Naive thymus-derived CD4-positive, alpha-beta T cell (primary cell): ENCODE measurements at regions not wholly inside any gene's neighbourhood (a gene's known extent, or its start where the extent isn't known, plus 50 kb on each side); places are given as distances from the start of the nearest gene placed in this dataset.
"Not testable (repeated sequence)": the region's sequence is repeated elsewhere in the genome, so short reads cannot be mapped to it uniquely, and the experiment has no call there.

ENCODE experiments used
- ATAC-seq: fragments of 150-1000 bp; cut with Tn5 transposase; 2 replicates; pipeline ENCODE4 v1.10.0; 2021; ENCODE audit warnings: mild to moderate bottlenecking, moderate library complexity
- CTCF ChIA-PET: fragments of 350-600 bp; sonication (Branson Sonifier 250); formaldehyde crosslinking; loops from one replicate; lab custom pipeline; 2021; ENCODE audit warnings: antibody characterized with exemption; lab: Charles Lee
- POLR2A ChIA-PET: fragments of 350-600 bp; sonication (Branson Sonifier 250); formaldehyde crosslinking; loops from one replicate; lab custom pipeline; 2021; ENCODE audit warnings: antibody characterized with exemption, inconsistent platforms; lab: Charles Lee
- DNase-seq, 9 donors: peaks; one replicate each; pipeline versions ENCODE4 v3.0.0 to v3.0.0-alpha.2; 2020 to 2022; ENCODE audit warnings: mixed read lengths in 1 of 9
- H3K27ac ChIP-seq: one replicate; pipeline ENCODE4 v1.7.0; 2013; ENCODE audit warnings: mild to moderate bottlenecking, low read depth, low read length, moderate library complexity
- H3K27me3 ChIP-seq, 2 donors: one replicate each; pipeline ENCODE4 v1.7.0; 2013; ENCODE audit warnings: low read length in 2 of 2, mild to moderate bottlenecking in 2 of 2, moderate library complexity in 2 of 2; ENCODE audit not compliant: control insufficient read depth in 2 of 2, insufficient read depth in 2 of 2
- H3K36me3 ChIP-seq, 3 experiments: 1 replicate in 2 of 3; 2 replicates in 1 of 3; pipeline ENCODE4 v1.7.0; 2013; ENCODE audit warnings: low read length in 3 of 3, mild to moderate bottlenecking in 3 of 3, moderate library complexity in 1 of 3; ENCODE audit not compliant: insufficient read depth in 3 of 3, control insufficient read depth in 2 of 3
- H3K4me1 ChIP-seq, 2 donors: one replicate each; pipeline ENCODE4 v1.7.0; 2013; ENCODE audit warnings: low read length in 2 of 2, mild to moderate bottlenecking in 2 of 2, moderate library complexity in 1 of 2; ENCODE audit not compliant: control insufficient read depth in 2 of 2, insufficient read depth in 2 of 2
- H3K4me3 ChIP-seq: 2 replicates; pipeline ENCODE4 v1.7.0; 2013; ENCODE audit warnings: mild to moderate bottlenecking, low read length
- H3K9me3 ChIP-seq, 3 experiments: 1 replicate in 2 of 3; 2 replicates in 1 of 3; pipeline ENCODE4 v1.7.0; 2013; ENCODE audit warnings: low read length in 3 of 3; ENCODE audit not compliant: control insufficient read depth in 2 of 3
- H3K27ac Mint-ChIP-seq, 9 donors: one replicate each; pipeline ENCODE4 v1.8.0; 2020 to 2022; ENCODE audit warnings: mixed read lengths in 9 of 9, mild to moderate bottlenecking in 8 of 9, moderate library complexity in 5 of 9, inconsistent platforms in 2 of 9
- H3K27me3 Mint-ChIP-seq, 5 donors: one replicate each; pipeline ENCODE4 v1.8.0; 2021 to 2022; ENCODE audit warnings: mixed read lengths in 5 of 5, mild to moderate bottlenecking in 1 of 5
- H3K36me3 Mint-ChIP-seq, 5 donors: one replicate each; pipeline ENCODE4 v1.8.0; 2020 to 2022; ENCODE audit warnings: mixed read lengths in 5 of 5, mild to moderate bottlenecking in 3 of 5, inconsistent platforms in 1 of 5
- H3K4me1 Mint-ChIP-seq, 7 donors: one replicate each; pipeline ENCODE4 v1.8.0; 2020 to 2022; ENCODE audit warnings: mixed read lengths in 7 of 7, mild to moderate bottlenecking in 3 of 7, inconsistent platforms in 1 of 7
- H3K4me3 Mint-ChIP-seq, 10 donors: one replicate each; pipeline ENCODE4 v1.8.0; 2020 to 2022; ENCODE audit warnings: mild to moderate bottlenecking in 10 of 10, mixed read lengths in 10 of 10, moderate library complexity in 6 of 10, inconsistent platforms in 2 of 10
- H3K9me3 Mint-ChIP-seq, 11 donors: one replicate each; pipeline ENCODE4 v1.8.0; 2020 to 2022; ENCODE audit warnings: mixed read lengths in 11 of 11, mild to moderate bottlenecking in 4 of 11, inconsistent platforms in 1 of 11, moderate library complexity in 1 of 11
- intact Hi-C, 2 donors: fragments of 100-400 bp; cut with micrococcal nuclease; formaldehyde crosslinking; loops; one replicate each; pipeline ENCODE4 v1.15.1; 2023

DNA sequence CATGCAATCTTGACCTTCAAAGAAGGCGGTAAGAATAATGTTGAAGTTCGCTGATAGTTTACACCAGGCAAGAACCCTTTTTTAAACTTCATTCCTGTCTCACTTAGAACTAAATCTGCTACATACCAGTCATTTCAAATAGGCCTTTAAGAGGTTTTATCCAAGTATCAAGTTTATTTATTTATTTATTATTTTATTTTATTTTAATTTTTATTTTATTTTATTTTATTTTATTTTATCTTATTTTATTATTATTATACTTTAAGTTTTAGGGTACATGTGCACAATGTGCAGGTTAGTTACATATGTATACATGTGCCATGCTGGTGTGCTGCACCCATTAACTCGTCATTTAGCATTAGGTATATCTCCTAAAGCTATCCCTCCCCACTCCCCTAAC lies 691.6 kb downstream of the ANKRD7 start:
- H3K36me3 Mint-ChIP-seq, CTCF ChIA-PET, H3K4me1 Mint-ChIP-seq, H3K27me3 Mint-ChIP-seq, POLR2A ChIA-PET, DNase-seq, H3K9me3 Mint-ChIP-seq, H3K4me3 ChIP-seq, H3K4me3 Mint-ChIP-seq, intact Hi-C loops, H3K9me3 ChIP-seq, H3K27me3 ChIP-seq, H3K27ac Mint-ChIP-seq, ATAC-seq, H3K4me1 ChIP-seq, H3K36me3 ChIP-seq, H3K27ac ChIP-seq: not testable (repeated sequence)

DNA sequence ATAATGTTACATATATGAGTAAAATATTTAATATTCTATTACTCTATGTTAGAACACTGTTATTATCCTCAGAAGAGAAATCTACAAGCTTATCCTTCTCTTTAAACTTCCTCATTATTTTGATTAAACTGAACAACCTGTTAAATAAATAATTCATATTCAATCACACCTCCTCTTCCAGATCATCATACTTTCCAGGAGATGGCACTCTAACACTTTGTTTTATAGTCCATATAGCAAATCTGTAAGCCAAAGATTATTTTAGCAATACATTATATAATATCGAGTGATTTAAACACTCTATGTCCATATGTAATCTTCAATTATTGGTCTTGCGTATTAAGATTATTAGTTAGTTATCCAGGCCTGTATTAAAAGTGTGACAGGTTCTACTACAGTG lies 694.1 kb downstream of the ANKRD7 start:
- H3K4me1 ChIP-seq, result no peaks in the 10 kb centered on the region
- Mint-ChIP-seq H3K4me3 (no peak overlapping the region), H3K36me3 (no peaks in the 10 kb centered on the region), H3K27ac (no peak overlapping the region), H3K9me3 (peaks cover 0 to 7% (median 0%) of the 10 kb centered on the region in 11 donors), H3K4me1 (no peaks in the 10 kb centered on the region), H3K27me3 (no peaks in the 10 kb centered on the region)
- ChIA-PET CTCF (no interaction called here), POLR2A (no interaction called here)
- no peak overlapping the region for H3K4me3 ChIP-seq
- no peaks in the 10 kb centered on the region for H3K36me3 ChIP-seq
- no peak overlapping the region for H3K27ac ChIP-seq
- ATAC-seq, result no peak
- intact Hi-C loops, result no loop called here
- DNase-seq, result no peak
- H3K27me3 ChIP-seq, result no peaks in the 10 kb centered on the region
- peaks cover 0 to 3% (median 0%) of the 10 kb centered on the region in 3 experiments for H3K9me3 ChIP-seq

- Histone ChIP-seq H3K27ac (no peak overlapping the region), H3K36me3 (no peaks in the 10 kb centered on the region), H3K27me3 (no peaks in the 10 kb centered on the region), H3K4me1 (no peaks in the 10 kb centered on the region), H3K4me3 (no peak overlapping the region), H3K9me3 (no peaks in the 10 kb centered on the region)
- ChIA-PET CTCF (no interaction called here), POLR2A (no interaction called here)
- H3K36me3 Mint-ChIP-seq, result no peaks in the 10 kb centered on the region
- H3K4me1 Mint-ChIP-seq, result no peaks in the 10 kb centered on the region
- H3K9me3 Mint-ChIP-seq, result peaks cover 0 to 4% (median 0%) of the 10 kb centered on the region in 11 donors
- ATAC-seq (no peak), DNase-seq (no peak)
- intact Hi-C loops, result no loop called here
- H3K4me3 Mint-ChIP-seq, result no peak overlapping the region
- no peaks in the 10 kb centered on the region for H3K27me3 Mint-ChIP-seq
- no peak overlapping the region for H3K27ac Mint-ChIP-seq
These were observed 714.3 kb downstream of the ANKRD7 start for GRCh38 chr7:118938845-118939244.

GRCh38 chr7:118944271-118944670 lies 719.8 kb downstream of the ANKRD7 start:
- no peak overlapping the region for H3K4me3 Mint-ChIP-seq
- no peak overlapping the region for H3K27ac ChIP-seq
- H3K27me3 ChIP-seq, result no peaks in the 10 kb centered on the region
- peaks cover 0 to 15% (median 2%) of the 10 kb centered on the region in 11 donors for H3K9me3 Mint-ChIP-seq
- H3K4me1 Mint-ChIP-seq, result no peaks in the 10 kb centered on the region
- H3K27me3 Mint-ChIP-seq, result no peaks in the 10 kb centered on the region
- intact Hi-C loops, result no loop called here
- no peaks in the 10 kb centered on the region for H3K36me3 Mint-ChIP-seq
- ChIA-PET CTCF (no interaction called here), POLR2A (no interaction called here)
- no peaks in the 10 kb centered on the region for H3K9me3 ChIP-seq
- H3K4me3 ChIP-seq, result no peak overlapping the region
- no peak for DNase-seq
- H3K27ac Mint-ChIP-seq, result no peak overlapping the region
- H3K4me1 ChIP-seq, result no peaks in the 10 kb centered on the region
- H3K36me3 ChIP-seq, result no peaks in the 10 kb centered on the region
- no peak for ATAC-seq

DNA sequence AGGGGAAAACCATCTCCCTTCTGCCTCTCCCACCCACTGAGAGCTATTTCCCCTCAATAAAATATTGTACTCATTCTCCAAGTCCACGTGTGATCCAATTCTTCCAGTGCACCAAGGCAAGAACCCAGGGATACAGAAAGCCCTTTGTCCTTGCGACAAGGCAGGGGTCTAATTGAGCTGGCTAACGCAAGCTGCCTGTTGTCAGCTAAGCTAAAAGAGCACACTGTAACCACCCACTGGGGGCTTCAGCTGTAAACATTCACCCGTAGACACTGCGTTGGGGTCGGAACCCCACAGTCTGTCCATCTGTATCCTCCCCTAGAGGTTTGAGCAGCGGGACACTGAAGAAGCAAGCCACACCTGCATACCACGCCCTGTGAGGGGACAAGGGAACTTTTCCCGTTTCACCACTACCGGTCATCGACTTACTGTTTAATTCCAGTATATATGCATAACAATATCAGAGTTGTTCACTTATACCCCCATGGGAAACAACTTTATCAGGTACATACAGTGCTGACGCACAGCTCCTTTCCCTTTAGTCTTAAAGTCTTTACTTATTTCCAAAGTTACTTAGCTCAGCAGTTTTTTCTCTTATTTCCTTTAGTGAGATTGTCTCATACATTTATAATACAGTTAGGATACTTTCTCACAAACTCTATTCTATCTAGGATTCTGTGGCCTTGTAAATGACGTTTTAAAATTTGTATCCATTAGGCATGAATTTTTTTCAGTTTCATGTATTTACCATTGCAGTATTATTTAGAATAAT lies 721.6 kb downstream of the ANKRD7 start:
- Histone ChIP-seq H3K4me3 (no peak overlapping the region), H3K36me3 (no peaks in the 10 kb centered on the region), H3K27me3 (no peaks in the 10 kb centered on the region), H3K9me3 (no peaks in the 10 kb centered on the region), H3K27ac (no peak overlapping the region), H3K4me1 (no peaks in the 10 kb centered on the region)
- peaks cover 0 to 15% (median 3%) of the 10 kb centered on the region in 11 donors for H3K9me3 Mint-ChIP-seq
- no peaks in the 10 kb centered on the region for H3K36me3 Mint-ChIP-seq
- POLR2A ChIA-PET, result no interaction called here
- ATAC-seq, result no peak
- no peak overlapping the region for H3K4me3 Mint-ChIP-seq
- H3K4me1 Mint-ChIP-seq, result no peaks in the 10 kb centered on the region
- H3K27me3 Mint-ChIP-seq, result no peaks in the 10 kb centered on the region
- no peak overlapping the region for H3K27ac Mint-ChIP-seq
- no peak for DNase-seq
- intact Hi-C loops, result no loop called here
- CTCF ChIA-PET, result no interaction called here

- Histone ChIP-seq H3K4me1 (no peaks in the 10 kb centered on the region), H3K9me3 (no peaks in the 10 kb centered on the region), H3K36me3 (no peaks in the 10 kb centered on the region), H3K27me3 (no peaks in the 10 kb centered on the region), H3K27ac (no peak overlapping the region), H3K4me3 (no peak overlapping the region)
- Mint-ChIP-seq H3K27me3 (no peaks in the 10 kb centered on the region), H3K4me3 (no peak overlapping the region), H3K27ac (no peak overlapping the region), H3K9me3 (peaks cover 0 to 15% (median 6%) of the 10 kb centered on the region in 11 donors), H3K36me3 (no peaks in the 10 kb centered on the region), H3K4me1 (no peaks in the 10 kb centered on the region)
- ATAC-seq (no peak), DNase-seq (no peak)
- POLR2A ChIA-PET, result no interaction called here
- intact Hi-C loops, result no loop called here
- CTCF ChIA-PET, result no interaction called here
These were observed 724.0 kb downstream of the ANKRD7 start for GRCh38 chr7:118948508-118948907.

DNA sequence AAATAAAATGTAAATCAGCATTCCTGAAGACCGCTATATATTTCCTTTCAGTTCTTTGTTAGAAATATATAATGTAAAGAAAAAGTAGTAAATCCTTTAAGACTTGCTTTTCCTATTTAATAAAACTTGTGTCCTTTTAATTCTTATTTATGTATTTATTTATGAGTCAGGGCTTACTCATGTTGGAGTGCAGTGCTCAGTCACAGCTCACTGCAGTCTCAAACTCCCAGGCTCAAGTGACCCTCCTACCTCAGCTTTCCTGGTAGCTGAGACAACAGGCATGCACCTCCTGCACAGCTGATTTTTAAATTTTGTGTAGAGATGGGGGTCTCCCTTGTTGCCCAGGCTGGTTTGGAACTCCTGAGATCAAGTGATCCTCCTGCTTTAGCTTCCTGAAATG lies 724.5 kb downstream of the ANKRD7 start:
- ChIA-PET CTCF (no interaction called here), POLR2A (no interaction called here)
- no peaks in the 10 kb centered on the region for H3K36me3 ChIP-seq
- no peak for DNase-seq
- H3K9me3 ChIP-seq, result no peaks in the 10 kb centered on the region
- Mint-ChIP-seq H3K4me1 (no peaks in the 10 kb centered on the region), H3K4me3 (no peak overlapping the region), H3K9me3 (peaks cover 0 to 15% (median 10%) of the 10 kb centered on the region in 11 donors), H3K27ac (no peak overlapping the region), H3K36me3 (no peaks in the 10 kb centered on the region), H3K27me3 (no peaks in the 10 kb centered on the region)
- intact Hi-C loops, result no loop called here
- no peak overlapping the region for H3K27ac ChIP-seq
- ATAC-seq, result no peak
- H3K4me1 ChIP-seq, result no peaks in the 10 kb centered on the region
- H3K4me3 ChIP-seq, result no peak overlapping the region
- H3K27me3 ChIP-seq, result no peaks in the 10 kb centered on the region
